ENCODE measurements at regions not wholly inside any gene's neighbourhood (a gene's known extent, or its start where the extent isn't known, plus 50 kb on each side); places are given as distances from the start of the nearest gene placed in this dataset.

DNA sequence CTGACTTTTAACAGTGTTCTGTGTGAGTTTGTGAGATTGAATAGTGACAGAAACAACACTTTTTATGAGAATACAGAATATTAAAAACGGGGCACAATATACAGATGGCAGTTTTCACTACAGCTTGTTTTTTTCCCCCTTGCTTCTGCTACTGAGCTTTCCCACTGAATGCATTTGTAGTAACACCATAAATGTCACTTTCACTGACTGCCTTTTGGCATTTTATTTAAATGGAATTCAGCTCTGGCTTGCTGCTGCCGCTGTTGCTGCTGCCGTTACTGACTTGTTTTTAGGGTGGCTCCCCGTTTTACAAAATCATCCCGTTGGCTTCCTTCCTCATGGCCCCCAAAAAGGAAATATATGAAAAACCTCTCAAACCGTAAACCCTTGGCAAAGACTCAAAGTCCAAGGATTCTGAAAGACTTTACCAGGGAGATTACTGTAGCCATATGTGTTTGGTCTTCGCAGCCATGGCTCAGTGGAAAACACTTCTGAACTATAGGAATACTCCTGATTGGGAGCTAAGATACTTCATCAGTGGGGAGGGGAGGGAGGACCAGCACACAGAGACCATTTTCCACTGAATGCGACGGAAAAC, 151.0 kb downstream of the NUF2 start:
- H3K4me3 ChIP-seq (replicated peaks in 1 of 2; ENCODE audit: low read depth in 1 of 2, low read length in 2 of 2), result no peak overlapping the region
- no peaks in the 10 kb centered on the region for H3K9me2 ChIP-seq (ENCODE audit: insufficient read depth)
- CTCF ChIA-PET, result no interaction called here
- no peaks in the 10 kb centered on the region for H4K20me1 ChIP-seq (ENCODE audit: insufficient read depth)
- H3K27ac ChIP-seq (ENCODE audit: low read depth, low read length), result no peak overlapping the region
- H3K9me3 ChIP-seq (ENCODE audit: control insufficient read depth in 1 of 2, insufficient read depth in 1 of 2, low read depth in 1 of 2, low read length in 2 of 2), result no peaks in the 10 kb centered on the region
- ATAC-seq (no peak), DNase-seq (ENCODE audit: low read depth, low spot score) (no peak)
- H3K4me2 ChIP-seq (ENCODE audit: low read length), result no peak overlapping the region
- TF ChIP-seq REST (IDR thresholded peaks at IDR 0.05; ENCODE audit: low read depth) (no peak), CEBPB (IDR thresholded peaks at IDR 0.05; ENCODE audit: low read depth) (no peak), YY1 (IDR thresholded peaks at IDR 0.05; ENCODE audit: extremely low read depth, insufficient replicate concordance, low read depth, low read length) (no peak)
- H3K4me1 ChIP-seq (ENCODE audit: control insufficient read depth in 1 of 2, insufficient read depth in 2 of 2, low read length in 2 of 2), result no peaks in the 10 kb centered on the region
- H3K27me3 ChIP-seq (ENCODE audit: insufficient read depth, low read length), result no peaks in the 10 kb centered on the region
- H3K79me2 ChIP-seq (ENCODE audit: insufficient read depth, low read length), result no peaks in the 10 kb centered on the region
- POLR2A ChIA-PET, result no interaction called here
- no peak overlapping the region for H2AFZ ChIP-seq (ENCODE audit: low read depth, low read length, poor library complexity, severe bottlenecking)
- no TSS peak for BruUV-seq (replicated peaks)
- RAD21 ChIA-PET (ENCODE audit: low non-redundant PET in 1 of 2, low total read pairs in 2 of 2, uncharacterized antibody in 2 of 2, unreplicated experiment in 2 of 2), result no interaction called here
- no peak overlapping the region for H3K9ac ChIP-seq (ENCODE audit: low read length)
- intact Hi-C loops (cut with micrococcal nuclease), result no loop called here
- H3K36me3 ChIP-seq (ENCODE audit: control insufficient read depth in 1 of 2, insufficient read depth in 2 of 2, low read length in 2 of 2), result no peaks in the 10 kb centered on the region

- POLR2A ChIA-PET, result no interaction called here
- TF ChIP-seq SP1 (IDR thresholded peaks at IDR 0.05; ENCODE audit: low read depth) (no peak), CEBPB (IDR thresholded peaks at IDR 0.05; ENCODE audit: low read depth) (no peak), JUND (IDR thresholded peaks at IDR 0.05) (no peak), FOSL1 (IDR thresholded peaks at IDR 0.05; ENCODE audit: low read depth) (no peak), ATF3 (IDR thresholded peaks at IDR 0.05) (no peak), EZH2 (IDR thresholded peaks at IDR 0.05) (no peak), SRF (IDR thresholded peaks at IDR 0.05; ENCODE audit: low read depth) (no peak), ZNF274 (IDR thresholded peaks at IDR 0.05; ENCODE audit: low read depth, low read length) (no peak), TCF7L2 (IDR thresholded peaks at IDR 0.05; ENCODE audit: borderline replicate concordance, extremely low read depth, insufficient read depth, insufficient read length) (no peak), POLR2A (IDR thresholded peaks at IDR 0.05; ENCODE audit: borderline replicate concordance, extremely low read depth, insufficient read depth, insufficient read length) (no peak), RAD21 (IDR thresholded peaks at IDR 0.05; ENCODE audit: low read depth) (no peak), SIN3A (IDR thresholded peaks at IDR 0.05; ENCODE audit: low read depth) (no peak), CBX3 (IDR thresholded peaks at IDR 0.05; ENCODE audit: low read depth) (no peak), ZFX (IDR thresholded peaks at IDR 0.05) (no peak)
- TF ChIP-seq, protein P1, sequence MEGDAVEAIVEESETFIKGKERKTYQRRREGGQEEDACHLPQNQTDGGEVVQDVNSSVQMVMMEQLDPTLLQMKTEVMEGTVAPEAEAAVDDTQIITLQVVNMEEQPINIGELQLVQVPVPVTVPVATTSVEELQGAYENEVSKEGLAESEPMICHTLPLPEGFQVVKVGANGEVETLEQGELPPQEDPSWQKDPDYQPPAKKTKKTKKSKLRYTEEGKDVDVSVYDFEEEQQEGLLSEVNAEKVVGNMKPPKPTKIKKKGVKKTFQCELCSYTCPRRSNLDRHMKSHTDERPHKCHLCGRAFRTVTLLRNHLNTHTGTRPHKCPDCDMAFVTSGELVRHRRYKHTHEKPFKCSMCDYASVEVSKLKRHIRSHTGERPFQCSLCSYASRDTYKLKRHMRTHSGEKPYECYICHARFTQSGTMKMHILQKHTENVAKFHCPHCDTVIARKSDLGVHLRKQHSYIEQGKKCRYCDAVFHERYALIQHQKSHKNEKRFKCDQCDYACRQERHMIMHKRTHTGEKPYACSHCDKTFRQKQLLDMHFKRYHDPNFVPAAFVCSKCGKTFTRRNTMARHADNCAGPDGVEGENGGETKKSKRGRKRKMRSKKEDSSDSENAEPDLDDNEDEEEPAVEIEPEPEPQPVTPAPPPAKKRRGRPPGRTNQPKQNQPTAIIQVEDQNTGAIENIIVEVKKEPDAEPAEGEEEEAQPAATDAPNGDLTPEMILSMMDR (IDR thresholded peaks at IDR 0.05 in 2 of 3, conservative IDR thresholded peaks at IDR 0.05 in 1 of 3; ENCODE audit: borderline replicate concordance in 1 of 3, insufficient read depth in 1 of 3, low read depth in 2 of 3, low read length in 2 of 3), result no peak
Measured at GRCh38 chr1:163477276-163477830, 155.6 kb downstream of the NUF2 start.

More at GRCh38 chr1:163477276-163477830, 155.6 kb downstream of the NUF2 start:
- H3K27me3 ChIP-seq (ENCODE audit: insufficient read depth, low read length), result no peaks in the 10 kb centered on the region
- intact Hi-C loops (cut with micrococcal nuclease), result no loop called here
- BruUV-seq (replicated peaks), result no TSS peak
- H2AFZ ChIP-seq (ENCODE audit: low read depth, low read length, poor library complexity, severe bottlenecking), result no peak overlapping the region
- ChIA-PET RAD21 (ENCODE audit: low non-redundant PET in 1 of 2, low total read pairs in 2 of 2, uncharacterized antibody in 2 of 2, unreplicated experiment in 2 of 2) (no interaction called here), CTCF (no interaction called here)
- H4K20me1 ChIP-seq (ENCODE audit: insufficient read depth), result no peaks in the 10 kb centered on the region
- H3K4me3 ChIP-seq (replicated peaks in 1 of 2; ENCODE audit: low read depth in 1 of 2, low read length in 2 of 2), result no peak overlapping the region
- no peaks in the 10 kb centered on the region for H3K4me1 ChIP-seq (ENCODE audit: control insufficient read depth in 1 of 2, insufficient read depth in 2 of 2, low read length in 2 of 2)
- no peak overlapping the region for H3K4me2 ChIP-seq (ENCODE audit: low read length)
- no peaks in the 10 kb centered on the region for H3K9me3 ChIP-seq (ENCODE audit: control insufficient read depth in 1 of 2, insufficient read depth in 1 of 2, low read depth in 1 of 2, low read length in 2 of 2)
- no peaks in the 10 kb centered on the region for H3K79me2 ChIP-seq (ENCODE audit: insufficient read depth, low read length)
- DNase-seq (ENCODE audit: low read depth, low spot score), result no peak
- no peak for ATAC-seq
- no peak overlapping the region for H3K27ac ChIP-seq (ENCODE audit: low read depth, low read length)
- H3K36me3 ChIP-seq (ENCODE audit: control insufficient read depth in 1 of 2, insufficient read depth in 2 of 2, low read length in 2 of 2), result no peaks in the 10 kb centered on the region
- H3K9me2 ChIP-seq (ENCODE audit: insufficient read depth), result no peaks in the 10 kb centered on the region
- H3K9ac ChIP-seq (ENCODE audit: low read length), result no peak overlapping the region

Data from HCT116 (cell line).